Cerebellar nuclear complex (tissue), 1 donor: ENCODE measurements at regions not wholly inside any gene's neighbourhood (a gene's known extent, or its start where the extent isn't known, plus 50 kb on each side); places are given as distances from the start of the nearest gene placed in this dataset.
"Not testable (repeated sequence)": the region's sequence is repeated elsewhere in the genome, so short reads cannot be mapped to it uniquely, and the experiment has no call there.

Experiments used
- DNase-seq, 2 experiments: peaks; one replicate each; lab custom pipeline; 2025; lab: John Stamatoyannopoulos, UW

DNA sequence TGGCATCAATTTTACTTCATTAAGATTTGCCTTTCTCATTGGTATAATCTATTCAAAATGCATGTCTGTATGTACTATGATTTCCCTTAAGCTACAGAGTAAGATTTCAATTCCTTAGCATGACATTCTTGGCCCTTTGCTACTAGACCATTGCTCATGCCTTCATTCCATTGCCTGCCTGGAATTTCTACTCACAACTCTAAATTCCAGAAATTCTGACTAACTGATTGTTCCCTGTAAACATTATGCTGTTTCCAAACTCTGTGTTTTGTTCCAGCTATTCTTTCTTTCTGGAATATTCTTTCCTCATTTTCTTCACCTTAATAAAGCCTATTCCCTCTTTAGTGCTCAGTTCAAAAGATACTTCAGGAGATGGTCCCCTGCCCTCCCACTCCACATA lies 568.8 kb upstream of the SEMA6A start:
- no peak for DNase-seq

- DNase-seq, result no peak
Measured at GRCh38 chr5:117138523-117138922, 563.9 kb upstream of the SEMA6A start.

DNA sequence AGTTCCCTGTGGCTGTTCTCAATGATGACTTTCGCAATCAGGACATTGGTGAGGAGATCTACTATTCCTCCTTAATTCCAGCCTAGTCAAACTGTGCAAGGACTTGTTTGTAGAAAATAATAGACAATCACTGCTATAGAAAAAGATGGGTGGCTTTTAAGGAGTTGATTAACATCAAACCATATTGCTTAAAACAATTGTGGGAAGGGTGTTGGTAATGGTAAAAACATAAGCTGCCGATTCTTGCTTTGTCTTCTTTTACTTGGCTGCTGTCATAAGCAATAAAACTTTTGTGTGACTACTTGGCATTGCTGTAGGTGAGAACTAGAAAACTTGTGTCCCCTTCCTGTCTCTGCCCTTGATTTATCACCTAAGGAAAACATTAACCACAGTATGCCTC lies 561.2 kb upstream of the SEMA6A start:
- DNase-seq, result no peak

GRCh38 chr5:117133198-117133597 lies 558.6 kb upstream of the SEMA6A start:
- no peak for DNase-seq

GRCh38 chr5:117131876-117132275 lies 557.3 kb upstream of the SEMA6A start:
- DNase-seq, result no peak

DNA sequence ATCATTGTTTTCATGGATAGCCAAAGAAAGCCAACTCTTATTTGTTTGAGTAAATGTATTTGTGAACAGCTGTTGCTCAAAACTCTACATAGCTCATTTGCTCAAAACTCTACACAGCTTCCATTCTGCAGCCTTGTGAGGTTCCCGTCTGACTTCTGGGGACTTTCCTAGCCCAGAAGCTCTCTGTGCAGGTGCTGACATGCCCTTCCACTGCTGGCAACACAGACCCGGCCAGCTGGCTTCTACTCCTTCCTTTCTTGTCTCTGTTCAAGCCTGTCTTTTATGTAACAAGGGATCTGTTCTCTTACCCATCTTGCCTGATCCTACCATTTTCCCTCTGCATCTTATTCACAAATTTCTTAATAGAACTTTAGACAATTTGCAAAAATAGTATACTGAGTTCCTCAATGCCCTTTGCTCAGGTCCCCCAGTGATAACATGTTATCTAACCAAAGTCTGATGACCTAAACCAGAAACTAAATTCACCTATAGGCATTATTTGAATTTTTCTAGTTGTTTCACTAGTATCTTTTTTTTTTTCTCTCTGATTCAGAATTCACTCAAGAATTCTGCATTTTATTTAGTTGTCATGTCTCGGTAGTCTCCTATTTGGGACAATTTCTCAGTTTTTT lies 556.5 kb upstream of the SEMA6A start:
- DNase-seq, result no peak

DNA sequence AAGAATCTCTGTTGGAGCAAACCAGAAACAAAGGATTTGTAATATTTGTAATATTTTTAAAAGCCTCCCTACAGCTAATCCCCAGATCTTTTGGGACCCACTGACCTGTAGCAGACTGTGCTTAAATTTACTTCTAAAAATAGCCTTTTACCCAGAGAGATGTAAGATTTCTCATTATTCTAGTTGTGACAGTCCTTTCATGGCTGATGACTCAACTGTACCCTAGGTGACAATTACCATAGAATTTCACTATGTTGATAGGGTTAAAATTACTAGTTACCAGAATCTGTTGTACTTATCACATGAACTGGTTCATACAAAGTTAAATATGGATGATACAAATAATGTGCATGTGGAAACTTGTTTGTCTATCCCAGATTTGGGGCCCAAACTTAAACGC lies 543.9 kb upstream of the SEMA6A start:
- no peak for DNase-seq

- not testable (repeated sequence) for DNase-seq
Measured at GRCh38 chr5:117117314-117117713, 542.7 kb upstream of the SEMA6A start.

DNA sequence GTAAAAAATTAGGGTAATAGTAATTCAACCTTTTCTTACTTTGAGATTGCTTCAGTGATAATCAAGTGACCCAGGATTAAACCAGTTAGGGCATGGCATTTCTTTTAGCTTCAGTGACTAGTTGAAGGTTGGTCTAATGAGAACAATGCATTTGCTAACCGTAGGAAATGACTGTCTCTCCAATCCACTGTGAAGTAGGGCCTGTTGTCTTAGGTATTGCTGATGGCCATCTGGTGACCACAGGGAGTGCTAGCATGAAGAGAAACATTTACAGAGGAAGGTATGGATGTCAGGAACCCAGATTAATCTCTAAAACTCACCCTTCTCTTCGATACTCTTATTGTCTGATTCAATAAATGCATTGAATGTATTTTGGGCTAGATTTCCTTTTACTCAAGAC lies 535.9 kb upstream of the SEMA6A start:
- no peak for DNase-seq

- no peak for DNase-seq
Measured at GRCh38 chr5:117107859-117108258, 533.2 kb upstream of the SEMA6A start.

DNA sequence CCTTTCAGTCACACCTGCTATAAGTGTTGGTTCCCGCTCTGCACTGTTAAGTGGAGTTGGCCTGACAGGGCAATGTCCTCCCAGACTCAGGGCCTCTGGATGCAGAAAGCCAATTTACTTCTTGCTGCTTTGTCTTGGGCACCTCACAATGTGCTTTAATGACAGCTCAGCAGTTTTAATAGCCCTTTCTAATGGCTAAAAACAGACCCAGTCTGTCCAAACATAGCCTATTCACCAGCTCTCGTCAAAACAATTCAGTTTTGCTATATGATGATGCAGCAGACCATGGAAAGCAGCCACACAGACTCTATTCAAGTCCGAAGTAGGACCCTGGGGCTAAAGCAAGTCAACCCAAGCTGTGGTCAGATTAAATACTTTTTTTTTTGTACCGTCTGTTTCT lies 529.1 kb upstream of the SEMA6A start:
- no peak for DNase-seq

DNA sequence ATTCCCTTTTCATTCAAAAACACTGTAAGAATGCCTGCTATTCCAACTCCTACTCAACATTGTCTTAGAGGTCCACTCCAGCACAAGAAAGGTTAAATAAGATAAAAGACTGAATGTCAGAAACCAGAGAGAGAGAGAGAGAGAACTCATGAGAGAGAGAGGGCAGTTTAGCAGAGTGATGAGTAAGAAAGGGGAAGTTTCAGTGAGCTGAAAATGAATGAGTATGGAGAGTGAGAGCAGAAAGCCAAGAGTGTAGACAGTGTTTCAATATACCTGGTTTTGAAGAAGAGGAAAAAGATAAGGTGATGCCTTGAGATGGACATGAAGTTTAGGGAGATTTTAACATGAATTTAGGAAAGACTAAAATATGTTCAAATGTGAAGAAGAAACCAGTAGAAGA lies 528.0 kb upstream of the SEMA6A start:
- DNase-seq, result no peak

DNA sequence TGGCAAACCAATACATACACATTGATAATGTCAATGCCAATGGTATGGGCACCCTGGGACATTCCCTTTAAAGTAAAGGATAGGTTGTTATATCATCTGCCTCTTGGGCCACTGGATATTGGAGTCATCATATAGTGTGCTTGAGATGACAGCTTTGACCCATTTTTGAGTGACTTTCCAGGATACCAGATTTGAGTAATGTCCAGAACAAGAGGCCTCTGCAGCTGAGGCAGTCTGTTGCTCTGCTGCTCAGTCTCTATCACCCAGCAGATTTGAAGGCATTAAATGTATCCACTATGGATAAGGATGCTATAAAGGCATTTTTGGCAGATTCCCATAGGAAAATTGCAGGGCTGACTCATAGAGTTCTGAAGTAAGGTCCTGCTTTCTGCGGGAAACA lies 525.6 kb upstream of the SEMA6A start:
- no peak for DNase-seq

- no peak for DNase-seq
Measured at GRCh38 chr5:117098094-117098493, 523.5 kb upstream of the SEMA6A start.

DNA sequence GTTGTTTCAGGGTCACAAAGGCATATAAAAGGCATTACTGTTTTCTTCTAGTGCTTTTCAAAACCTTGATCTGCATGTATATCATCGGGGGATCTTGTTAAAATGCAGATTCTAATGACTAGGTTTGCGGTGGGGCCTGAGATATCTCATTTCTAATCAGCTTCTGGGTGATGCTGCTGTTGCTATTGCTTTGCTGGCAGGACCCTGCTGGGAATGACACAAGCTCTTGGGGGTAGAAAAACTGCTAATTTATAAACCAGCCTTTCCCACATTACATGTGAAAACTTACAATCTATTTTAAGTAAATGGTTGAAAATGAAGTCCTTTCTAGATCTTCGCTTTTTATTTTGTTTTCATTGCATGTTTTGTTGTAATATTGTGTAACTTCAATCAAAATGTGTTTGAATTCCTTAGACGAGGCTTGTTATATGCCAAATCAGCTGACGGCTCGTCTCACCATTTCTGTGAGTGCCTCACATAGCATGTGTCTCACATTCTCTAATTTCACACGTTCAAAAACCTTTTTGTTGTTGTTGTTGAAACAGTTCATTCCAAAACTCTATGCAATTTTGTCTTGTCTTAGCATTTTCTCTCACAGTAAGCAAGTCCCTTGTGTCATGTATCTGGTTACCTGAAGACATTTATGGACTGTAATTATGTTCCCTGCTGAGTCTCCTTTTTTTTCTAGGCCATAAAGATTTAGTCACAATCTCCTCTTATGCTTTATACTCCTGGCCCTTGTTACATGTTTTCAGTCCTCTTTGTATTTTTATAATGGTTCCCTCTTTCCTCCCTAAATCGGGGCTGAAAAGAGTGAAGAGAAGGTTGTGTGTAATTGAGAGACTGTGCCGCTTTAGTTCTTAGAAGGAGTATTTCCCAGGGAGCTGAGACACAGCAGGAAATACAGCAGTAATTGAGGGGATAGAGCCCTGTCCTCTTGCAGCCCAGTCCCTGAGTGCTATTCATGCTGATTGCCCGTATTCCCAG lies 521.0 kb upstream of the SEMA6A start:
- no peak for DNase-seq

- no peak for DNase-seq
Measured at GRCh38 chr5:117094114-117094815, 519.6 kb upstream of the SEMA6A start.

- no peak for DNase-seq
Measured at GRCh38 chr5:117093653-117094052, 519.0 kb upstream of the SEMA6A start.

DNA sequence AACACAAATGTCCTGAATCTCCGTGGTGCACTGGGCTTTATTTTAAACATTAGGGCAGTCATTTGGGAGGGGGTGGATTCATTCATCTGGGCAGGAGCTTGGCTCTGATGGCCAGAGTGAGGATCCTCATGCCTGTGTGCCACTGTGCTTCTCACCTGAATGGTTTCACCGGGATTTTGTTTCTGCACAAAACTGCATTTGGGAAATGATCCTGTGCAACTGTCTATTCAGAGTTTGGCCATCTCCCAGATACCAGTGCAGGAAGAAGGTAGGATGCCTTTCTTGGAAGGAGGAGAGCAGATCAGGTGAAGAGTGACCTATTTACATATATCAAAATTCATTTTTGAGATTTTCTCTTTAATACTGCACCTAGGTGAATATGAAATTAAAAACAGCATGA lies 514.4 kb upstream of the SEMA6A start:
- DNase-seq, result peak; percentile 38 to 57

GRCh38 chr5:117088176-117088575 lies 513.6 kb upstream of the SEMA6A start:
- no peak for DNase-seq

DNA sequence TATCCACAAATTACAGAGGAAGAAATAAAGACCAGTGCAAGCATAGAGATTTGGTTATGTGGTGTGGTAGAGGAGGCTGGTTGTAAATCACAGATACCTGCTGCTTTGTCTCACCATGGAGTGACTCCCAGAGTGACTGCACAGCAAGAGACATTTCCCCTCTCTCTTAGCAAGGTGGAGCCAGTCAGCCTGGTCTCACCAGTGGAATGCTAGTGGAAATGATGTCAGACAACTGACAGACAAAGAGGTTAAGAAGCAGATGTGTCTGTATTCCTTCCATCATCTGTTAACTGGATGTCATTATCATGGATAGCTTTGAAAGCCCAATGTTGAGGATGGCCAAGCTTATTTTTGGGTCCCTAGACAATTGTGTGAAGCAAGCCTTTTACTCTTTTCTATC lies 509.4 kb upstream of the SEMA6A start:
- no peak for DNase-seq

DNA sequence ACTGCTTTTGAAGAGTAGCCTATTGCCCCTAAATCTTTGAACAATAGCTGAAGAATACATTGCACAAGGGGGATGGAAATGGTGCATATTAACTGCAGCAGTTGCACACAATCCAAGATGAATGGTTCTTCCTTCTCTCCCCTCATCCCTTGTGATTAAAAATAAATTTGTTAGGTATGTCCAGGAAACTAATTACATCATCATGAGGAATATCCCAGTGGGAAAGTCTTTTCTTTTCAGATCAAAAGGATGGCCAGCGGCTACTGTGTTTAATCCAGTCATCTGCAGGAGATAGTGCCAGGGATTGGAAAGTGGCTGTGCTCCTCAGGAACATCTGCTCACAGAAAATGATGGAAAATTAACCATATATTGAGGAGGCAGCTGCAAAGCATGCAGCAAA lies 508.4 kb upstream of the SEMA6A start:
- no peak for DNase-seq

- DNase-seq, result no peak
Measured at GRCh38 chr5:117077142-117077541, 502.5 kb upstream of the SEMA6A start.

DNA sequence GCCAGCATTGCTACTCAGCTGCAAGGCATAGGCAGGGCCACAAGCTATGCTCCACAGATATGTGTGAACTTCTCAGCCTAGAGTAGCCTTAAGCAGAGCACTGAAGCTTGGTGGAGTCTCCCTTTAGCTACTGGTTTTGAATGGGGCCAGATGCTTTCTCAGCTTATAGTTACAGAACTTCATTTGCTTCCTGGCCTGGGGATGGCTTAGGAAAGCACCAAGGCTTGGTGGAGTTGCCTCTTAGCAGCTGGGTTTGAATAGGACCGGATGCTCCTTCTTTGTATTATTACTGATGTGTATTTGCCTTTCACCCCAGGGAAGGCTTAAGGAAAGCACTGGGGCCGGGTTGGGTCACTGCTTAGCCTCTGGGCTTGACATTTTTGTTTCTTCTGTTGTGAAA lies 497.8 kb upstream of the SEMA6A start:
- no peak for DNase-seq
